Medulla oblongata (tissue), 1 donor: ENCODE measurements at regions not wholly inside any gene's neighbourhood (a gene's known extent, or its start where the extent isn't known, plus 50 kb on each side); places are given as distances from the start of the nearest gene placed in this dataset.

Experiments used
- DNase-seq: peaks from one replicate; pipeline ENCODE4 v3.0.0-alpha.2; 2015; ENCODE audit errors: extremely low spot score

GRCh38 chr5:33148076-33148513 is 292.7 kb upstream of the TARS1 start:
- DNase-seq = no peak

GRCh38 chr5:33153372-33153771 is 287.4 kb upstream of the TARS1 start:
- no peak for DNase-seq

- DNase-seq = no peak
These were observed 286.9 kb upstream of the TARS1 start for GRCh38 chr5:33153831-33154230.

- DNase-seq = no peak
These were observed 279.9 kb upstream of the TARS1 start for GRCh38 chr5:33160871-33161270.

- DNase-seq = no peak
These were observed 279.3 kb upstream of the TARS1 start for GRCh38 chr5:33161421-33161820.

- no peak for DNase-seq
These were observed 278.7 kb upstream of the TARS1 start for GRCh38 chr5:33162057-33162456.

- no peak for DNase-seq
These were observed 274.2 kb upstream of the TARS1 start for GRCh38 chr5:33166522-33166921.

GRCh38 chr5:33166948-33167347 is 273.8 kb upstream of the TARS1 start:
- DNase-seq = no peak

- DNase-seq = no peak
These were observed 273.2 kb upstream of the TARS1 start for GRCh38 chr5:33167541-33167940.

- DNase-seq = no peak
These were observed 270.4 kb upstream of the TARS1 start for GRCh38 chr5:33170411-33170810.

- no peak for DNase-seq
These were observed 266.4 kb upstream of the TARS1 start for GRCh38 chr5:33174383-33174782.

- DNase-seq = no peak
These were observed 261.5 kb upstream of the TARS1 start for GRCh38 chr5:33179301-33179700.

- DNase-seq = no peak
These were observed 259.9 kb upstream of the TARS1 start for GRCh38 chr5:33180900-33181299.

- no peak for DNase-seq
These were observed 257.8 kb upstream of the TARS1 start for GRCh38 chr5:33182986-33183385.

GRCh38 chr5:33184367-33184766 is 256.4 kb upstream of the TARS1 start:
- DNase-seq = no peak

- no peak for DNase-seq
These were observed 252.7 kb upstream of the TARS1 start for GRCh38 chr5:33188089-33188488.

GRCh38 chr5:33194914-33195313 is 245.9 kb upstream of the TARS1 start:
- no peak for DNase-seq

GRCh38 chr5:33195431-33196165 is 245.2 kb upstream of the TARS1 start:
- DNase-seq = no peak

GRCh38 chr5:33198836-33199235 is 241.9 kb upstream of the TARS1 start:
- no peak for DNase-seq

- DNase-seq = no peak
These were observed 236.8 kb upstream of the TARS1 start for GRCh38 chr5:33203931-33204330.

- no peak for DNase-seq
These were observed 235.7 kb upstream of the TARS1 start for GRCh38 chr5:33205079-33205478.

- no peak for DNase-seq
These were observed 234.9 kb upstream of the TARS1 start for GRCh38 chr5:33205727-33206410.

- no peak for DNase-seq
These were observed 233.7 kb upstream of the TARS1 start for GRCh38 chr5:33206962-33207506.
